Progenitor cell of endocrine pancreas (in vitro differentiated cells): ENCODE measurements at regions not wholly inside any gene's neighbourhood (a gene's known extent, or its start where the extent isn't known, plus 50 kb on each side); places are given as distances from the start of the nearest gene placed in this dataset.

ENCODE experiments used
- DNase-seq: peaks from one replicate; pipeline ENCODE4 v3.0.0; 2021; ENCODE audit warnings: low spot score; ENCODE audit not compliant: unreplicated experiment
- H3K27ac Mint-ChIP-seq: 2 replicates; pipeline ENCODE4 v1.8.0; 2021; ENCODE audit warnings: mild to moderate bottlenecking, moderate library complexity, mixed read lengths
- H3K27me3 Mint-ChIP-seq: 2 replicates; pipeline ENCODE4 v1.8.0; 2021; ENCODE audit warnings: mixed read lengths
- H3K36me3 Mint-ChIP-seq: 2 replicates; pipeline ENCODE4 v1.8.0; 2022; ENCODE audit warnings: mixed read lengths; ENCODE audit not compliant: insufficient read depth
- H3K4me1 Mint-ChIP-seq: 2 replicates; pipeline ENCODE4 v1.8.0; 2021; ENCODE audit warnings: low read depth, mixed read lengths
- H3K4me3 Mint-ChIP-seq: 2 replicates; pipeline ENCODE4 v1.8.0; 2021; ENCODE audit warnings: low read depth, mild to moderate bottlenecking, moderate library complexity, mixed read lengths
- H3K9me3 Mint-ChIP-seq: 2 replicates; pipeline ENCODE4 v1.8.0; 2021; ENCODE audit warnings: low read depth, mixed read lengths
- CTCF ChIP-seq: fragments of 200-600 bp; sonication (generic); IDR thresholded peaks from one replicate; pipeline ENCODE4 v1.5.0; 2021; ENCODE audit warnings: antibody characterized with exemption, mild to moderate bottlenecking; ENCODE audit not compliant: unreplicated experiment

- H3K9me3 Mint-ChIP-seq = peaks cover 26% of the 10 kb centered on the region
- no peak overlapping the region for H3K4me3 Mint-ChIP-seq
These were observed 65.0 kb downstream of the ATXN3L start for GRCh38 chrX:13254870-13255269.

GRCh38 chrX:13254076-13254785 is 65.6 kb downstream of the ATXN3L start:
- TF ChIP-seq CTCF = no peak
- H3K4me3 Mint-ChIP-seq = no peak overlapping the region
- peaks cover 30% of the 10 kb centered on the region for H3K9me3 Mint-ChIP-seq
- no peaks in the 10 kb centered on the region for H3K4me1 Mint-ChIP-seq
- DNase-seq = no peak
- H3K36me3 Mint-ChIP-seq = no peaks in the 10 kb centered on the region
- peak overlapping the region; percentile 53 for H3K27ac Mint-ChIP-seq
- no peaks in the 10 kb centered on the region for H3K27me3 Mint-ChIP-seq

More at GRCh38 chrX:13254870-13255269, 65.0 kb downstream of the ATXN3L start:
- Mint-ChIP-seq H3K27ac (no peak overlapping the region), H3K4me1 (no peaks in the 10 kb centered on the region), H3K27me3 (no peaks in the 10 kb centered on the region), H3K36me3 (no peaks in the 10 kb centered on the region)
- DNase-seq = no peak
- no peak for TF ChIP-seq CTCF

DNA sequence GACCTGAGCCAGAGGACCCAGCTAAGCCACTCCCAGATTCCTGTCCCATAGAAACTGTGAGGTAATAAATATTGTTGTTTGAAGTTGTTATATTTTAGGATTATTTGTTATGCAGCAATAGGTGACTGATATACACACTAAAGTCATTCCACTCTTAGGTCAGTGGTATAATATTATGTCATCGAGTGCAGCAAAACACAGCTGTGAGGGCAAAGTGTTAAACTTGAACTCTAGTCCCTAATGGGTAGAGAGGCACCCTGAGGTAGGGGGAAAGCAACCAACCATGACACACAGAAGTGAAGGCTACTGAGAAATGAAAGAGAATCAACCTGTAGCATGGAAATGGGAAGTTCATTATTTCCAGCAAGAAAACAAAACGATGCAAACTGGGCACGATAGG is 66.6 kb downstream of the ATXN3L start:
- DNase-seq = no peak
- Mint-ChIP-seq H3K36me3 (no peaks in the 10 kb centered on the region), H3K27ac (no peak overlapping the region), H3K4me1 (no peaks in the 10 kb centered on the region), H3K4me3 (no peak overlapping the region), H3K27me3 (no peaks in the 10 kb centered on the region), H3K9me3 (peaks cover 30% of the 10 kb centered on the region)
- TF ChIP-seq CTCF = no peak

- Mint-ChIP-seq H3K9me3 (peaks cover 31% of the 10 kb centered on the region), H3K4me3 (no peak overlapping the region), H3K27me3 (no peaks in the 10 kb centered on the region), H3K4me1 (no peaks in the 10 kb centered on the region), H3K27ac (no peak overlapping the region), H3K36me3 (no peaks in the 10 kb centered on the region)
- TF ChIP-seq CTCF = no peak
- DNase-seq = no peak
These were observed 67.1 kb downstream of the ATXN3L start for GRCh38 chrX:13252726-13253125.

DNA sequence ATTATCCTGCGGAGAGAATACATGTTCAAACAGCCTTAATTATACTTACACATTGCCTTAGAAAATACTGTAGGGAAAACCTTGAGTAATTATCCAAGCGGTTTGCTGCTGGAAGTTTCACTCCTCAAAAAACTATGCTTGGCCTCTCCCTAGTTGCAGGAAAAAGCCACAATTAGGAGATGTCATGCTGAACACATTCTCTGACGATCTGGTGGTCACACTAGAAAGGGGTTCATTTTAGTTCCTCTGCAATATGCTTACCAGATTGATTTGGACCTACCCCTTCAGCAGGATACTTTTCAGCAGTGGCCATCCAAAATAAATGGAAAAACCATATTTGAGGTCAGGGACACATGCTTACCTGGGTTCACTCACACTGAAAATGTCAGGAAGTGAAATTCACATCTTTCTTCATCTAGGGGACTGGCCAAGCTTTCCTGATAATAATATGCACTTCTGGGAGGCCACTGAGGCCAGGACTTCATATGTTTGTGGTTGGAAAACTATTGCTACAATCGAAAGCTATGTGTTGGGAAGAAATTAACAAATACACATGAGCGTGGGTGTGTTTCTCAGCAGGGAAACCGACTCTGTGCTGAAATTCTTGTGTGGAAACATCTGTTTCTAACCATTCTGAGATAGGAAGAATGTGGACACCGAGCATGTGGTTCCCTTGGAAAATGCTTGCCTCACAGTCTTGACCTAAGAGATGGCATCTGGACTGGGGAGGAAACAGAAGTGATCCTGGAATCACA is 68.8 kb downstream of the ATXN3L start:
- H3K36me3 Mint-ChIP-seq = no peaks in the 10 kb centered on the region

More for the DNA sequence above, 68.8 kb downstream of the ATXN3L start:
- no peak for DNase-seq
- no peak for TF ChIP-seq CTCF
- Mint-ChIP-seq H3K27ac (no peak overlapping the region), H3K9me3 (peaks cover 33% of the 10 kb centered on the region), H3K27me3 (no peaks in the 10 kb centered on the region), H3K4me3 (no peak overlapping the region), H3K4me1 (no peaks in the 10 kb centered on the region)
